ENCODE measurements at regions not wholly inside any gene's neighbourhood (a gene's known extent, or its start where the extent isn't known, plus 50 kb on each side); places are given as distances from the start of the nearest gene placed in this dataset.

- no peak for DNase-seq (ENCODE audit: low read depth in 2 of 3, low spot score in 2 of 3)
Measured at GRCh38 chr4:156596706-156597329, 374.8 kb downstream of the PDGFC start.

- peak in 1 of 3 donors; percentile 11 for DNase-seq (ENCODE audit: low read depth in 2 of 3, low spot score in 2 of 3)
Measured at GRCh38 chr4:156596026-156596425, 375.6 kb downstream of the PDGFC start.

- DNase-seq (ENCODE audit: low read depth in 2 of 3, low spot score in 2 of 3): no peak
Measured at GRCh38 chr4:156595041-156595440, 376.6 kb downstream of the PDGFC start.

- peak in 1 of 3 donors; percentile 61 for DNase-seq (ENCODE audit: low read depth in 2 of 3, low spot score in 2 of 3)
Measured at GRCh38 chr4:156594624-156595023, 377.0 kb downstream of the PDGFC start.

GRCh38 chr4:156593464-156593863 is 378.1 kb downstream of the PDGFC start:
- peak in 1 of 3 donors; percentile 12 for DNase-seq (ENCODE audit: low read depth in 2 of 3, low spot score in 2 of 3)

GRCh38 chr4:156591679-156592078 is 379.9 kb downstream of the PDGFC start:
- DNase-seq (ENCODE audit: low read depth in 2 of 3, low spot score in 2 of 3): no peak

GRCh38 chr4:156584100-156584499 is 387.5 kb downstream of the PDGFC start:
- no peak for DNase-seq (ENCODE audit: low read depth in 2 of 3, low spot score in 2 of 3)

- no peak for DNase-seq (ENCODE audit: low read depth in 2 of 3, low spot score in 2 of 3)
Measured at GRCh38 chr4:156583265-156583664, 388.3 kb downstream of the PDGFC start.

- DNase-seq (ENCODE audit: low read depth in 2 of 3, low spot score in 2 of 3): no peak
Measured at GRCh38 chr4:156581282-156582063, 390.1 kb downstream of the PDGFC start.

GRCh38 chr4:156578713-156579112 is 392.9 kb downstream of the PDGFC start:
- no peak for DNase-seq (ENCODE audit: low read depth in 2 of 3, low spot score in 2 of 3)

GRCh38 chr4:156578005-156578404 is 393.6 kb downstream of the PDGFC start:
- DNase-seq (ENCODE audit: low read depth in 2 of 3, low spot score in 2 of 3): no peak

GRCh38 chr4:156576946-156577345 is 394.7 kb downstream of the PDGFC start:
- DNase-seq (ENCODE audit: low read depth in 2 of 3, low spot score in 2 of 3): no peak

GRCh38 chr4:156575430-156576073 is 396.0 kb downstream of the PDGFC start:
- DNase-seq (ENCODE audit: low read depth in 2 of 3, low spot score in 2 of 3): no peak

- no peak for DNase-seq (ENCODE audit: low read depth in 2 of 3, low spot score in 2 of 3)
Measured at GRCh38 chr4:156571146-156571545, 400.5 kb downstream of the PDGFC start.

GRCh38 chr4:156569535-156569934 is 402.1 kb downstream of the PDGFC start:
- DNase-seq (ENCODE audit: low read depth in 2 of 3, low spot score in 2 of 3): no peak

- DNase-seq (ENCODE audit: low read depth in 2 of 3, low spot score in 2 of 3): no peak
Measured at GRCh38 chr4:156568484-156568883, 403.1 kb downstream of the PDGFC start.

- DNase-seq (ENCODE audit: low read depth in 2 of 3, low spot score in 2 of 3): no peak
Measured at GRCh38 chr4:156568041-156568440, 403.6 kb downstream of the PDGFC start.

- peak in 1 of 3 donors; percentile 9 for DNase-seq (ENCODE audit: low read depth in 2 of 3, low spot score in 2 of 3)
Measured at GRCh38 chr4:156560701-156561100, 410.9 kb downstream of the PDGFC start.

- DNase-seq (ENCODE audit: low read depth in 2 of 3, low spot score in 2 of 3): no peak
Measured at GRCh38 chr4:156559346-156559745, 412.3 kb downstream of the PDGFC start.

GRCh38 chr4:156558373-156559025 is 413.1 kb downstream of the PDGFC start:
- DNase-seq (ENCODE audit: low read depth in 2 of 3, low spot score in 2 of 3): no peak

GRCh38 chr4:156557920-156558319 is 413.7 kb downstream of the PDGFC start:
- DNase-seq (ENCODE audit: low read depth in 2 of 3, low spot score in 2 of 3): no peak
